CD14-positive monocyte (primary cell): ENCODE measurements at regions not wholly inside any gene's neighbourhood (a gene's known extent, or its start where the extent isn't known, plus 50 kb on each side); places are given as distances from the start of the nearest gene placed in this dataset.

Experiments used
- DNase-seq, 3 donors: peaks; one replicate each; pipeline ENCODE4 v3.0.0-alpha.2; 2011 to 2022
- H2AFZ ChIP-seq: 2 replicates; pipeline ENCODE4 v1.6.0; 2012; ENCODE audit warnings: mild to moderate bottlenecking, low read depth, low read length, inconsistent platforms; ENCODE audit not compliant: insufficient read depth, poor library complexity, severe bottlenecking
- H3K27ac ChIP-seq, 2 donors: 1 replicate in 1 of 2; 2 replicates in 1 of 2; pipeline ENCODE4 v1.5.1; 2012 to 2013; ENCODE audit warnings: low read length in 2 of 2, control low read depth in 1 of 2, inconsistent platforms in 1 of 2, low read depth in 1 of 2, mild to moderate bottlenecking in 1 of 2
- H3K27me3 ChIP-seq, 2 donors: one replicate each; pipeline versions ENCODE4 v1.6.0 to v1.6.1; 2011 to 2013; ENCODE audit warnings: low read length in 2 of 2; ENCODE audit not compliant: control insufficient read depth in 2 of 2, insufficient read depth in 2 of 2
- H3K36me3 ChIP-seq, 2 donors: replicated peaks in 1 of 2; 1 replicate in 1 of 2; 2 replicates in 1 of 2; pipeline versions ENCODE4 v1.5.1 to v1.6.1; 2012 to 2013; ENCODE audit warnings: low read length in 2 of 2, control low read depth in 1 of 2, inconsistent platforms in 1 of 2, mild to moderate bottlenecking in 1 of 2; ENCODE audit not compliant: insufficient read depth in 2 of 2, control insufficient read depth in 1 of 2
- H3K4me1 ChIP-seq, 2 donors: 1 replicate in 1 of 2; 2 replicates in 1 of 2; pipeline versions ENCODE4 v1.5.1 to v1.6.1; 2012 to 2013; ENCODE audit warnings: low read length in 2 of 2, control low read depth in 1 of 2, inconsistent platforms in 1 of 2, mild to moderate bottlenecking in 1 of 2, moderate library complexity in 1 of 2; ENCODE audit not compliant: insufficient read depth in 2 of 2, control insufficient read depth in 1 of 2
- H3K4me2 ChIP-seq: replicated peaks from 2 replicates; pipeline ENCODE3; 2012; ENCODE audit warnings: low read length, moderate library complexity, mild to moderate bottlenecking; ENCODE audit not compliant: poor library complexity, severe bottlenecking; ENCODE audit errors: extremely low read depth
- H3K4me3 ChIP-seq, 3 experiments: fragments of 200-600 bp in 1 of 3; sonication (generic) in 1 of 3; replicated peaks in 1 of 3; 1 replicate in 2 of 3; 2 replicates in 1 of 3; pipeline ENCODE4 v1.5.1; 2011 to 2013; ENCODE audit warnings: low read length in 3 of 3, mild to moderate bottlenecking in 3 of 3, control low read depth in 2 of 3, low read depth in 2 of 3, inconsistent platforms in 1 of 3, moderate library complexity in 1 of 3
- H3K79me2 ChIP-seq: 2 replicates; pipeline ENCODE4 v1.6.0; 2012; ENCODE audit warnings: mild to moderate bottlenecking, control low read depth, inconsistent platforms, low read length, moderate library complexity; ENCODE audit not compliant: insufficient read depth
- H3K9ac ChIP-seq: 2 replicates; pipeline ENCODE4 v1.6.0; 2017; ENCODE audit warnings: low read length, mild to moderate bottlenecking; ENCODE audit not compliant: insufficient read depth, poor library complexity, severe bottlenecking
- H3K9me3 ChIP-seq, 2 donors: replicated peaks in 1 of 2; 1 replicate in 1 of 2; 2 replicates in 1 of 2; pipeline versions ENCODE4 v1.5.1 to v1.6.1; 2012 to 2013; ENCODE audit warnings: low read length in 2 of 2, control low read depth in 1 of 2; ENCODE audit not compliant: control insufficient read depth in 1 of 2, insufficient read depth in 1 of 2
- H4K20me1 ChIP-seq: 2 replicates; pipeline ENCODE4 v1.6.0; 2012; ENCODE audit warnings: mild to moderate bottlenecking, low read length, control low read depth, moderate library complexity; ENCODE audit not compliant: insufficient read depth
- H3K27ac Mint-ChIP-seq, 7 donors: one replicate each; pipeline ENCODE4 v1.8.0; 2020; ENCODE audit warnings: mild to moderate bottlenecking in 7 of 7, mixed read lengths in 7 of 7, moderate library complexity in 6 of 7, inconsistent platforms in 2 of 7
- H3K27me3 Mint-ChIP-seq, 3 donors: one replicate each; pipeline ENCODE4 v1.8.0; 2021 to 2022; ENCODE audit warnings: low read depth in 3 of 3, mild to moderate bottlenecking in 3 of 3, mixed read lengths in 3 of 3, moderate library complexity in 3 of 3, inconsistent platforms in 1 of 3
- H3K36me3 Mint-ChIP-seq, 2 donors: one replicate each; pipeline ENCODE4 v1.8.0; 2020; ENCODE audit warnings: mixed read lengths in 2 of 2, inconsistent platforms in 1 of 2, mild to moderate bottlenecking in 1 of 2
- H3K4me1 Mint-ChIP-seq: one replicate; pipeline ENCODE4 v1.8.0; 2020; ENCODE audit warnings: mild to moderate bottlenecking, mixed read lengths
- H3K4me3 Mint-ChIP-seq, 2 donors: one replicate each; pipeline ENCODE4 v1.8.0; 2020; ENCODE audit warnings: mild to moderate bottlenecking in 2 of 2, mixed read lengths in 2 of 2, moderate library complexity in 1 of 2
- H3K9me3 Mint-ChIP-seq, 7 donors: one replicate each; pipeline ENCODE4 v1.8.0; 2020 to 2022; ENCODE audit warnings: mixed read lengths in 7 of 7, mild to moderate bottlenecking in 6 of 7, moderate library complexity in 6 of 7, inconsistent platforms in 2 of 7
- CTCF ChIP-seq: fragments of 200-600 bp; IDR thresholded peaks from one replicate; pipeline ENCODE4 v1.8.0; 2022; ENCODE audit warnings: antibody characterized with exemption, mild to moderate bottlenecking
- whole genome bisulfite sequencing: methylation state at CpG from one replicate; pipeline ENCODE4 v1.1.5; 2013; ENCODE audit warnings: missing lambda C conversion rate; ENCODE audit not compliant: insufficient coverage; 5-methylcytosine and 5-hydroxymethylcytosine counted together
- intact Hi-C, 2 donors: fragments of 100-400 bp; cut with micrococcal nuclease; formaldehyde crosslinking; loops; one replicate each; pipeline versions ENCODE4 v1.15.0 to v1.15.1; 2023

DNA sequence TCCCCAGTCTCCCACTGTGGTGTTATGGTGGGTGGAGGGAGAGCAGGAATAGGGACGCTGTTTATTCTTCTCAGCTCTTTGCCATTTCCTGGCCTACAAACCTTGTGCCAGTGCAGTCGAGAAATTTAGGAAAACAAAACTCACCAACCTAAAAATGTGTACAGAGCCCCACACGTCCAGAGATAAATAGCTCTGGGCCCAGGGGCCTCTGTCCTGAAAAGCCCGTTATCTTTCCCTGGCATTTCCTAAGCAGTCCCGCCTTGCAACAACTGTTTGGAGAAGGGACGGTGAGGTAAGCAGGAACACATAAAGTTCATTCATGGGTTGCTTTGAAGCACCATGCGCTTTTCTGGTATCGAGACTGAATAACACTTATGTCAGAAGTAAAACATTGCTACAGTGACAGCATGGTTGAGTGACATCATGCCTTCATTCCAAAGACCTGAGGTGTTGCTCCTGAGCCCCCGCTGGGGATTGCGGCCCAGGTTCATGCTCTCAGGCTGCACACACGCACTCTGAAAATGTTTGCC lies 80.1 kb upstream of the NXT1 start:
- Histone ChIP-seq H3K4me2 (no peak overlapping the region), H3K4me1 (no peaks in the 10 kb centered on the region), H4K20me1 (no peaks in the 10 kb centered on the region), H3K9me3 (peaks cover 0 to 8% of the 10 kb centered on the region in 2 donors), H3K27ac (no peak overlapping the region), H2AFZ (no peak overlapping the region), H3K27me3 (no peaks in the 10 kb centered on the region), H3K36me3 (no peaks in the 10 kb centered on the region), H3K9ac (no peak overlapping the region), H3K79me2 (no peaks in the 10 kb centered on the region), H3K4me3 (no peak overlapping the region)
- Mint-ChIP-seq H3K27ac (no peak overlapping the region), H3K27me3 (peaks cover 0 to 2% (median 0%) of the 10 kb centered on the region in 3 donors), H3K4me1 (no peaks in the 10 kb centered on the region), H3K4me3 (no peak overlapping the region), H3K36me3 (no peaks in the 10 kb centered on the region), H3K9me3 (peaks cover 0 to 12% (median 3%) of the 10 kb centered on the region in 7 donors)
- intact Hi-C loops, result no loop called here
- TF ChIP-seq CTCF, result no peak
- 96% methylated on average over 9 of the region's 11 CpGs for WGBS
- DNase-seq, result no peak

- Histone ChIP-seq H2AFZ (no peak overlapping the region), H3K27ac (no peak overlapping the region), H3K36me3 (no peaks in the 10 kb centered on the region), H3K4me1 (no peaks in the 10 kb centered on the region), H3K79me2 (no peaks in the 10 kb centered on the region), H3K9ac (no peak overlapping the region), H4K20me1 (no peaks in the 10 kb centered on the region), H3K27me3 (no peaks in the 10 kb centered on the region), H3K4me3 (no peak overlapping the region), H3K4me2 (no peak overlapping the region), H3K9me3 (peaks cover 0 to 8% of the 10 kb centered on the region in 2 donors)
- peaks cover 0 to 2% (median 2%) of the 10 kb centered on the region in 3 donors for H3K27me3 Mint-ChIP-seq
- intact Hi-C loops, result no loop called here
- H3K27ac Mint-ChIP-seq, result no peak overlapping the region
- no peak for DNase-seq
- no peaks in the 10 kb centered on the region for H3K4me1 Mint-ChIP-seq
- H3K4me3 Mint-ChIP-seq, result no peak overlapping the region
- H3K36me3 Mint-ChIP-seq, result no peaks in the 10 kb centered on the region
- H3K9me3 Mint-ChIP-seq, result peaks cover 0 to 12% (median 3%) of the 10 kb centered on the region in 7 donors
- TF ChIP-seq CTCF, result no peak
- WGBS, result 79% methylated on average over 2 of the region's 5 CpGs
These were observed 80.6 kb upstream of the NXT1 start for GRCh38 chr20:23269954-23270353.
